HepG2 (cell line): ENCODE measurements at regions not wholly inside any gene's neighbourhood (a gene's known extent, or its start where the extent isn't known, plus 50 kb on each side); places are given as distances from the start of the nearest gene placed in this dataset.
A peak's percentile ranks its signal among the peaks of the same experiment; 100 is the strongest.

ENCODE experiments used
- ARNT2 ChIP-seq: sonication (generic); formaldehyde crosslinking; IDR thresholded peaks from 2 replicates; pipeline ENCODE4 v1.8.0; 2022; ENCODE audit warnings: mild to moderate bottlenecking, low read depth, missing genetic modification reagents, moderate library complexity
- DNMT1 ChIP-seq: sonication (generic); formaldehyde crosslinking; IDR thresholded peaks from 2 replicates; pipeline ENCODE4 v1.5.1; 2020; ENCODE audit warnings: mild to moderate bottlenecking, missing genetic modification reagents
- GTF3A ChIP-seq: sonication (generic); formaldehyde crosslinking; conservative IDR thresholded peaks from 2 replicates; pipeline ENCODE4 v1.4.0; 2020; ENCODE audit warnings: mild to moderate bottlenecking, missing genetic modification reagents
- MIER3 ChIP-seq: IDR thresholded peaks from 2 replicates; pipeline ENCODE4 v1.6.1; 2016; ENCODE audit warnings: missing compliant biosample characterization, borderline replicate concordance
- NCOA1 ChIP-seq: sonication (generic); formaldehyde crosslinking; IDR thresholded peaks from 2 replicates; pipeline ENCODE4 v1.9.0; 2021; ENCODE audit warnings: missing genetic modification reagents
- PCBP2 ChIP-seq: fragments of 200-400 bp; formaldehyde crosslinking; optimal IDR thresholded peaks from 2 replicates; pipeline ENCODE3; 2018; ENCODE audit warnings: low read length, low read depth; ENCODE audit not compliant: poor library complexity, severe bottlenecking
- POLR2A ChIP-seq, 2 experiments: IDR thresholded peaks; 2 replicates each; pipeline ENCODE4 v1.6.1; 2011; ENCODE audit warnings: low read depth in 2 of 2, low read length in 2 of 2, mild to moderate bottlenecking in 1 of 2, moderate library complexity in 1 of 2; ENCODE audit not compliant: insufficient read depth in 1 of 2
- SP5 ChIP-seq: IDR thresholded peaks from 2 replicates; pipeline ENCODE4 v1.6.1; 2016; ENCODE audit warnings: low read depth, borderline replicate concordance
- TBP ChIP-seq: sonication (generic); formaldehyde crosslinking; IDR thresholded peaks from 2 replicates; pipeline ENCODE4 v1.5.0; 2020; ENCODE audit warnings: missing genetic modification reagents
- TBX2 ChIP-seq: sonication (generic); formaldehyde crosslinking; IDR thresholded peaks from 2 replicates; pipeline ENCODE4 v1.5.0; 2020; ENCODE audit warnings: missing genetic modification reagents, mild to moderate bottlenecking, borderline replicate concordance
- ZBTB38 ChIP-seq: sonication (generic); formaldehyde crosslinking; IDR thresholded peaks from 2 replicates; pipeline ENCODE4 v1.5.1; 2020; ENCODE audit warnings: mild to moderate bottlenecking, missing genetic modification reagents
- ZFP36L2 ChIP-seq: sonication (generic); formaldehyde crosslinking; IDR thresholded peaks from 2 replicates; pipeline ENCODE4 v1.4.0; 2020; ENCODE audit warnings: missing genetic modification reagents
- ZFP37 ChIP-seq: sonication (generic); formaldehyde crosslinking; IDR thresholded peaks from 2 replicates; pipeline ENCODE4 v1.4.0; 2020; ENCODE audit warnings: missing genetic modification reagents, borderline replicate concordance
- ZNF224 ChIP-seq: sonication (generic); formaldehyde crosslinking; IDR thresholded peaks from 2 replicates; pipeline ENCODE4 v1.5.0; 2020; ENCODE audit warnings: mild to moderate bottlenecking, missing genetic modification reagents
- ZNF501 ChIP-seq: sonication (generic); formaldehyde crosslinking; IDR thresholded peaks from 2 replicates; pipeline ENCODE4 v1.5.1; 2020; ENCODE audit warnings: mild to moderate bottlenecking, moderate library complexity, missing genetic modification reagents
- ZNF543 ChIP-seq: sonication (generic); formaldehyde crosslinking; IDR thresholded peaks from 2 replicates; pipeline ENCODE4 v1.4.0; 2020; ENCODE audit warnings: mild to moderate bottlenecking, missing genetic modification reagents
- ZNF563 ChIP-seq: sonication (generic); formaldehyde crosslinking; IDR thresholded peaks from 2 replicates; pipeline ENCODE4 v1.8.0; 2022; ENCODE audit warnings: mild to moderate bottlenecking, moderate library complexity, missing genetic modification reagents
- ZNF816 ChIP-seq: sonication (generic); formaldehyde crosslinking; IDR thresholded peaks from 2 replicates; pipeline ENCODE4 v1.8.0; 2022; ENCODE audit warnings: missing genetic modification reagents, mild to moderate bottlenecking, borderline replicate concordance
- TF ChIP-seq, protein P1 (sequence below): sonication (generic); formaldehyde crosslinking; IDR thresholded peaks from 2 replicates; pipeline ENCODE4 v1.8.0; 2022; ENCODE audit warnings: missing genetic modification reagents, mild to moderate bottlenecking, borderline replicate concordance
- TF ChIP-seq, protein P2 (sequence below): sonication (generic); formaldehyde crosslinking; IDR thresholded peaks from 2 replicates; pipeline ENCODE4 v1.4.0; 2020; ENCODE audit warnings: missing genetic modification reagents
- TF ChIP-seq, protein P3 (sequence below): sonication (generic); formaldehyde crosslinking; IDR thresholded peaks from 2 replicates; pipeline ENCODE4 v1.5.0; 2020; ENCODE audit warnings: mild to moderate bottlenecking, missing genetic modification reagents, moderate library complexity
- TF ChIP-seq, protein P4 (sequence below): IDR thresholded peaks from 2 replicates; pipeline ENCODE4 v1.6.1; 2018; ENCODE audit warnings: missing genetic modification reagents, mild to moderate bottlenecking, missing compliant biosample characterization
- TF ChIP-seq, protein P5 (sequence below): sonication (generic); formaldehyde crosslinking; IDR thresholded peaks from 2 replicates; pipeline ENCODE4 v1.4.0; 2020; ENCODE audit warnings: missing genetic modification reagents, borderline replicate concordance

DNA sequence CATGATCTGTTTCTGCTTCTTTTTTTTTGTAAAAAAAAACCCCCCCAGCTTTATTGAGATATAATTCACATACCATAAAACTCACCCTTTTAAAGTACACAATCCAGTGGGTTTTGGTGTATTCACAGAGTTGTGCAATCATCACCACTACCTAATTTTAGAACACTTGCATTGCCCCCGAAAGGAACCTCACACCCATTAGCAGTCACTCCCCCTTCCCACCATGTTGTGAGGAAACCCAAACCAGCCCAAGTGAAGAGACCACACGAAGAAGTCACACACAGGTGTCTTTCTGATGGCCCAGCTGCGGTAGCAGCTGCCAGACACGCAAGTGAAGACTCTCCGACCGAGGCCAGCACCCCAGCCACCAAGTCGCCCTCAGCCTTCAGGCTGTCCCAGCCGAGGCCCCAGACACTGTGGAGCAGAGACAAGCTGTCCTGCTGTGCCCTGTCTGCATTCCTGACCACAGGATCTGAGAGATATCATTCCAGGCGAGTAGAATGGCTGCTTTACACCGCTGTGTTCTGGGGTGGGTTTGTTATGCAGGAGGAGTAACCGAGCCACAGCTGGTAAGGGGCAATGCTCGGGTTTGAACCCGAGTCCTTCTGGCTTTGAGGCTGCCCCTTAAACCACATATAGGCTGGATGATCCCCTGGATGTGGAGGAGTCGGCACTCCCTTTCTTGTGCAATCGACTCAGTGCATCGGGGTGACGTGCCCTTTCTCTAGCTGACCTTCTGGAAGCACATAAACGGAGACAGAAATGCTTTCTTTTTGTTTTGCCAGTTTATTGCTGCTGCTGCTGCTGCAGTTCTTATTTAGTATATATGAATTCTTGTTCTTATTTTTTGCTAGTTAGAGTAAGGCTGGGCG is 59.1 kb upstream of the PTPN1 start (continued):
- TF ChIP-seq, protein P1, sequence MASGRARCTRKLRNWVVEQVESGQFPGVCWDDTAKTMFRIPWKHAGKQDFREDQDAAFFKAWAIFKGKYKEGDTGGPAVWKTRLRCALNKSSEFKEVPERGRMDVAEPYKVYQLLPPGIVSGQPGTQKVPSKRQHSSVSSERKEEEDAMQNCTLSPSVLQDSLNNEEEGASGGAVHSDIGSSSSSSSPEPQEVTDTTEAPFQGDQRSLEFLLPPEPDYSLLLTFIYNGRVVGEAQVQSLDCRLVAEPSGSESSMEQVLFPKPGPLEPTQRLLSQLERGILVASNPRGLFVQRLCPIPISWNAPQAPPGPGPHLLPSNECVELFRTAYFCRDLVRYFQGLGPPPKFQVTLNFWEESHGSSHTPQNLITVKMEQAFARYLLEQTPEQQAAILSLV: 0 out of 2 replicates have a peak, but pooled peaks have one; percentile 1
- TF ChIP-seq TBP (CRISPR knock-in tag) (no peak), DNMT1 (CRISPR knock-in tag) (no peak), ZNF543 (CRISPR knock-in tag) (peak; percentile 45; the same call in 1 of the 2 replicates), ZFP36L2 (CRISPR knock-in tag) (no peak), POLR2A (IDR thresholded peaks at IDR 0.05; ENCODE audit: insufficient read depth in 1 of 2, low read depth in 2 of 2, low read length in 2 of 2) (peak; percentile 22 to 31; a peak in 1 of 4 replicates), ZNF816 (no peak), ZBTB38 (CRISPR knock-in tag) (no peak), PCBP2 (no peak), NCOA1 (CRISPR knock-in tag) (no peak), TBX2 (CRISPR knock-in tag) (peak; percentile 85), MIER3 (CRISPR knock-in tag) (peak; percentile 70; the same call in 1 of the 2 replicates), ZNF501 (CRISPR knock-in tag) (peak; percentile 94), ZFP37 (CRISPR knock-in tag) (peak; percentile 56; the same call in 1 of the 2 replicates), ZNF224 (CRISPR knock-in tag) (no peak), GTF3A (peak; percentile 49; the same call in 1 of the 2 replicates), ZNF563 (no peak), SP5 (CRISPR knock-in tag) (0 out of 2 replicates have a peak, but pooled peaks have one; percentile 15), ARNT2 (CRISPR knock-in tag) (no peak)
- TF ChIP-seq, protein P2, sequence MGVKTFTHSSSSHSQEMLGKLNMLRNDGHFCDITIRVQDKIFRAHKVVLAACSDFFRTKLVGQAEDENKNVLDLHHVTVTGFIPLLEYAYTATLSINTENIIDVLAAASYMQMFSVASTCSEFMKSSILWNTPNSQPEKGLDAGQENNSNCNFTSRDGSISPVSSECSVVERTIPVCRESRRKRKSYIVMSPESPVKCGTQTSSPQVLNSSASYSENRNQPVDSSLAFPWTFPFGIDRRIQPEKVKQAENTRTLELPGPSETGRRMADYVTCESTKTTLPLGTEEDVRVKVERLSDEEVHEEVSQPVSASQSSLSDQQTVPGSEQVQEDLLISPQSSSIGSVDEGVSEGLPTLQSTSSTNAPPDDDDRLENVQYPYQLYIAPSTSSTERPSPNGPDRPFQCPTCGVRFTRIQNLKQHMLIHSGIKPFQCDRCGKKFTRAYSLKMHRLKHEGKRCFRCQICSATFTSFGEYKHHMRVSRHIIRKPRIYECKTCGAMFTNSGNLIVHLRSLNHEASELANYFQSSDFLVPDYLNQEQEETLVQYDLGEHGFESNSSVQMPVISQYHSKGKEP (CRISPR knock-in tag): no peak
- TF ChIP-seq, protein P3, sequence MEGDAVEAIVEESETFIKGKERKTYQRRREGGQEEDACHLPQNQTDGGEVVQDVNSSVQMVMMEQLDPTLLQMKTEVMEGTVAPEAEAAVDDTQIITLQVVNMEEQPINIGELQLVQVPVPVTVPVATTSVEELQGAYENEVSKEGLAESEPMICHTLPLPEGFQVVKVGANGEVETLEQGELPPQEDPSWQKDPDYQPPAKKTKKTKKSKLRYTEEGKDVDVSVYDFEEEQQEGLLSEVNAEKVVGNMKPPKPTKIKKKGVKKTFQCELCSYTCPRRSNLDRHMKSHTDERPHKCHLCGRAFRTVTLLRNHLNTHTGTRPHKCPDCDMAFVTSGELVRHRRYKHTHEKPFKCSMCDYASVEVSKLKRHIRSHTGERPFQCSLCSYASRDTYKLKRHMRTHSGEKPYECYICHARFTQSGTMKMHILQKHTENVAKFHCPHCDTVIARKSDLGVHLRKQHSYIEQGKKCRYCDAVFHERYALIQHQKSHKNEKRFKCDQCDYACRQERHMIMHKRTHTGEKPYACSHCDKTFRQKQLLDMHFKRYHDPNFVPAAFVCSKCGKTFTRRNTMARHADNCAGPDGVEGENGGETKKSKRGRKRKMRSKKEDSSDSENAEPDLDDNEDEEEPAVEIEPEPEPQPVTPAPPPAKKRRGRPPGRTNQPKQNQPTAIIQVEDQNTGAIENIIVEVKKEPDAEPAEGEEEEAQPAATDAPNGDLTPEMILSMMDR (CRISPR knock-in tag): no peak
- TF ChIP-seq, protein P4, sequence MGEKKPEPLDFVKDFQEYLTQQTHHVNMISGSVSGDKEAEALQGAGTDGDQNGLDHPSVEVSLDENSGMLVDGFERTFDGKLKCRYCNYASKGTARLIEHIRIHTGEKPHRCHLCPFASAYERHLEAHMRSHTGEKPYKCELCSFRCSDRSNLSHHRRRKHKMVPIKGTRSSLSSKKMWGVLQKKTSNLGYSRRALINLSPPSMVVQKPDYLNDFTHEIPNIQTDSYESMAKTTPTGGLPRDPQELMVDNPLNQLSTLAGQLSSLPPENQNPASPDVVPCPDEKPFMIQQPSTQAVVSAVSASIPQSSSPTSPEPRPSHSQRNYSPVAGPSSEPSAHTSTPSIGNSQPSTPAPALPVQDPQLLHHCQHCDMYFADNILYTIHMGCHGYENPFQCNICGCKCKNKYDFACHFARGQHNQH (CRISPR knock-in tag): peak; percentile 55; the same call in 1 of the 2 replicates
- TF ChIP-seq, protein P5, sequence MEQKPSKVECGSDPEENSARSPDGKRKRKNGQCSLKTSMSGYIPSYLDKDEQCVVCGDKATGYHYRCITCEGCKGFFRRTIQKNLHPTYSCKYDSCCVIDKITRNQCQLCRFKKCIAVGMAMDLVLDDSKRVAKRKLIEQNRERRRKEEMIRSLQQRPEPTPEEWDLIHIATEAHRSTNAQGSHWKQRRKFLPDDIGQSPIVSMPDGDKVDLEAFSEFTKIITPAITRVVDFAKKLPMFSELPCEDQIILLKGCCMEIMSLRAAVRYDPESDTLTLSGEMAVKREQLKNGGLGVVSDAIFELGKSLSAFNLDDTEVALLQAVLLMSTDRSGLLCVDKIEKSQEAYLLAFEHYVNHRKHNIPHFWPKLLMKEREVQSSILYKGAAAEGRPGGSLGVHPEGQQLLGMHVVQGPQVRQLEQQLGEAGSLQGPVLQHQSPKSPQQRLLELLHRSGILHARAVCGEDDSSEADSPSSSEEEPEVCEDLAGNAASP (CRISPR knock-in tag): peak; percentile 90; the same call in 1 of the 2 replicates
